GM12864 (cell line): ENCODE measurements at regions not wholly inside any gene's neighbourhood (a gene's known extent, or its start where the extent isn't known, plus 50 kb on each side); places are given as distances from the start of the nearest gene placed in this dataset.

Source experiments
- DNase-seq: peaks from one replicate; pipeline ENCODE4 v3.0.0-alpha.2; 2011; ENCODE audit warnings: low read depth
- H3K4me3 ChIP-seq: 2 replicates; pipeline ENCODE4 v1.5.1; 2011; ENCODE audit warnings: mild to moderate bottlenecking, low read depth, low read length, control low read depth
- TF ChIP-seq, protein P1 (sequence below): IDR thresholded peaks from 2 replicates; pipeline ENCODE4 v1.5.1; 2011; ENCODE audit warnings: low read depth, mild to moderate bottlenecking, moderate library complexity, low read length, control low read depth, inconsistent platforms; ENCODE audit errors: missing control alignments

DNA sequence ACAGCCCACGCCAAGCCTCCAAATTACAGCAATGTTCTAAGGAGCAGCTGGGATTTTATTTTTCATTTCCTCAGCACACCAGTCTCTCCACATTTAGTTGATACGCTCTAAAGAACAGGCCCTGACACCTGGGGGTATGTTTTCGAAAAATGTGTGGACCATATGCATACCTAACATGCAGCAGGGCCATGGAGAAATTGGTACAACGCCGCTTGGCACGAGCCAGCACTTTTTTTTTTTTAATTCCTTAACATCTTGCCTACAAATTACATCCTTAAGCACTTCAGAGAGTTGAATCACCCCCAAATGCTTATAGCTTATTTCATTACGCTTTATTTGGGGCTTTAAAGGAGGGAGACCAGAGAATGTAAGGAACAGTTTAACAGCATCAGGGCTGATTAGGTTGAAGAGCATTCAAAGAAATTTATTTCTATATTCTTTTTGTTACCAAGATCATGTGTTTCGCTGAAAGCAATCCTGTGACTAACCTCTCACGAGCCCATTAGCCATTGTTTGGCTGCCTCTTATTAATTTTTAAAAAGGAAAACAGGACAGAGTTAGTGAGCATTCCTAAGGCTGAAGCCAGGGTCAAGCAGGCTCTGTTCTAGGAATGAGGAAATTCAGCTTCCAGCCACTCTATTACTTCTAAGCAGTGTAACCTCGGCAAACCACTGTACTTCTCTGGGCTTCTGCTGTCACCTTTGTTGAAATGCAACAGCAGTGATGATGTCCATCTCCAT is 173.8 kb downstream of the ACTL7B start:
- H3K4me3 ChIP-seq = no peak overlapping the region
- no peak for DNase-seq
- TF ChIP-seq, protein P1, sequence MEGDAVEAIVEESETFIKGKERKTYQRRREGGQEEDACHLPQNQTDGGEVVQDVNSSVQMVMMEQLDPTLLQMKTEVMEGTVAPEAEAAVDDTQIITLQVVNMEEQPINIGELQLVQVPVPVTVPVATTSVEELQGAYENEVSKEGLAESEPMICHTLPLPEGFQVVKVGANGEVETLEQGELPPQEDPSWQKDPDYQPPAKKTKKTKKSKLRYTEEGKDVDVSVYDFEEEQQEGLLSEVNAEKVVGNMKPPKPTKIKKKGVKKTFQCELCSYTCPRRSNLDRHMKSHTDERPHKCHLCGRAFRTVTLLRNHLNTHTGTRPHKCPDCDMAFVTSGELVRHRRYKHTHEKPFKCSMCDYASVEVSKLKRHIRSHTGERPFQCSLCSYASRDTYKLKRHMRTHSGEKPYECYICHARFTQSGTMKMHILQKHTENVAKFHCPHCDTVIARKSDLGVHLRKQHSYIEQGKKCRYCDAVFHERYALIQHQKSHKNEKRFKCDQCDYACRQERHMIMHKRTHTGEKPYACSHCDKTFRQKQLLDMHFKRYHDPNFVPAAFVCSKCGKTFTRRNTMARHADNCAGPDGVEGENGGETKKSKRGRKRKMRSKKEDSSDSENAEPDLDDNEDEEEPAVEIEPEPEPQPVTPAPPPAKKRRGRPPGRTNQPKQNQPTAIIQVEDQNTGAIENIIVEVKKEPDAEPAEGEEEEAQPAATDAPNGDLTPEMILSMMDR = no peak

DNA sequence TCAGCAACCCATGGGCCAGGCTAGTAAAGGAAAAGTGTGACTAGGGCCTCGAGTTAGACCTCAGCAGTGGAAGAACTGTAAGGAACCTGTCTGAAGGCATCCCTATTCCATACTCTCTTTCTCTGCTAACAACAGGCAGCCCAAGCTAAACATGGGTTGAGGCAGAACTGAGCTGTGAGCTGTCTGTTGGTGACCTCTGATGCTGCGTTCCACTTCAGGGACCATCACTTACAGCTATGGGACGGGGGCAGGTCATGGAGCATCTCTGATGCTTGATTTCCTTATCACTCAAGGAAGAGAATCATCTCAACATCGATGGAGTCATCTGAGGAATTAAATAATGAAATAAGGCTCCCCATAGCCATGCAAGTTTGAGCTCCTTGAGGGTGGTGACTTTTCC is 174.8 kb downstream of the ACTL7B start:
- DNase-seq = no peak
- no peak overlapping the region for H3K4me3 ChIP-seq
- TF ChIP-seq, protein P1 = no peak

DNA sequence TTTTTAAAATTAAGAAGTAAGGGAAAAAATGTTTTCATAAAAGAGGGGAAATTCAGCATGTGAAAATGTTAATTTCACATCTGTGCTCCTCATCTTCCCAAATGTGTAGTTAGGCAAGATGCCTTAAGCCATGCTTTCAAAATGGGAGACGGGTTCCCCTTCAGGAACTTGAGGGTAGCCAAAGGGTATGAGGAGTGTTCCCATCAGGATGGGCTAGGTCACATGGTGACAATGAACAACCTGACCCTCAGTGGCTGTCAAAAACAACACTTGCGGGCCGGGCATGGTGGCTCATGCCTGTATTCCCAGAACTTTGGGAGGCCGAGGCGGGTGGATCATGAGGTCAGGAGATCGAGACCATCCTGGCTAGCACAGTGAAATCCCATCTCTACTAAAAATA is 178.0 kb downstream of the ACTL7B start:
- no peak for DNase-seq
- H3K4me3 ChIP-seq = no peak overlapping the region
- TF ChIP-seq, protein P1 = no peak

DNA sequence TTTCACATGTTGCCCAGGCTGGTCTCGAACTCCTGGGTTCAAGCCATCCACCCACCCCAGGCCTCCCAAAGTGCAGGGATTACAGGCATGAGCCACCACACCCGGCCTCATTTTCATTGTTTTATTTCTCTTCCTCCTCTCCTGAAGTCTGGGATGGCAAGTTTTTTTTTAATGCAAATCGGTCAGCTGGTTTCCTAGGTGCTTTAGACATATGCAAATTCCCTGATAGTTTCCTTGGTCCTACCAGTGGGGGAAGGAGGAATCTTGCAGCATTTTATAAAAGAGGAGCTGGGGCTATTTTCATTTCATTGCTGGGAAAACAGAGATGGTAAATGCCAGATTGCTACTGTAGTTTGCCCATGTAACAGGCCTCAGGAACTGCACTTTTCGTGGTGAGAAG is 179.4 kb downstream of the ACTL7B start:
- TF ChIP-seq, protein P1 = no peak
- DNase-seq = no peak
- no peak overlapping the region for H3K4me3 ChIP-seq

DNA sequence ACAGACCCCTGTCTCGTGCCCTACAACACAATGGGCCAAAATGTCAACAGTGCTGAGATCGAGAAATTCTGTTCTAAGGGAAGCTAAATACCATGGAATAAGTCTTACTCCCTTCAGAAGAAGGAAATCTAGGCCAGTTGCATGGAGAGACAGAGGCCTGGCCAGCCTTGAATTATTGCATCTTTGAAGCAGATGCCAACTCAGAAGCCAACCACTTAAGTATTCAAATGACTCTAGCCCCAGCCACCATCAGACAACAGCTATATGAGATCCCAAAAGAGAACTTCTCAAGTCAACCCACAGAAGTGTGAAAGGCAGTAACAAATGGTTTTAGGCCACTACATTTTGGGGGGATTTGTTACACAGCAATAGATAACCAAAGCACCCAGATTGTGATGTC is 180.1 kb downstream of the ACTL7B start:
- TF ChIP-seq, protein P1 = no peak
- DNase-seq = no peak

DNA sequence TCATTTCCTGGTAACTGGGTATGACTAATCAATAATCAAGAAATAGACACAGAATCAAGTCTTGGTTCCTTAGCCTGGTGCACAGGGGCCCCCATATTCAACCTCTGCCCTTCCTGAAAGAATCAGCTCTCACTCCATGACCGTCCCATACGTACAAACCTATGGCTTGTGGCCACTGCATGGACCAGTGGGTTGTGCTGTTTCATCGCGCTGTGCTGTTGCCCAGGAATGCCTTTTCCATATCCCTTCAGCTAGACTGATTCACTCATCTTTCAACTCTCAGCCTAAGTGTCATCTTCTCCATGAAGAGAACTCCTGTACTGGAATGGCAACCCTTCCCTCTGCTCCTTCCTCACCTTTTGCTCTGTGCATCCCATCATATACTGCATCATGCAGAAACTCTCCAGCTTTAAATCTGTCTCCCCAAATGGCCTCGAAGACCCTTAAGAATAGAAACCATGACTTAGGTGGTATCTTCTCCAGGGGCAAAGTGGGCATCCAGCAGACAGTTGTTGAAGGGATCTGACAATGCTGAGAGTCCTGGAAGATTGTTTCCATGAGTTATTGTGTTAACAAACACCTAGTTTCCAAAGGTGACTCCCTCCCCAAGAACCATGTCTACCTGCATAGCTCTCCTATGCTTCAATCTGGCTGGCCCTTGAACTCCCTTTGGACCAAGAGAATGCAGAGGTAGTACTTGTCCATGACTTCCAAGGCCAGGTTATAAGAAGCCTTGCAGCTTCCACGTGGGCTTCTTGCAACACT is 180.8 kb downstream of the ACTL7B start:
- no peak overlapping the region for H3K4me3 ChIP-seq
- TF ChIP-seq, protein P1 = no peak
- DNase-seq = no peak

More for the DNA sequence above, 180.1 kb downstream of the ACTL7B start:
- no peak overlapping the region for H3K4me3 ChIP-seq
